HepG2 (cell line): ENCODE measurements at regions not wholly inside any gene's neighbourhood (a gene's known extent, or its start where the extent isn't known, plus 50 kb on each side); places are given as distances from the start of the nearest gene placed in this dataset.

Experiments
- IKZF1 ChIP-seq: fragments of 450-650 bp; IDR thresholded peaks from 2 replicates; pipeline ENCODE4 v1.7.1; 2016
- MAFK ChIP-seq, 2 experiments: IDR thresholded peaks in 1 of 2; conservative IDR thresholded peaks in 1 of 2; 2 replicates each; pipeline ENCODE4 v1.6.1; 2011; ENCODE audit warnings: improper control_type of control experiment in 2 of 2, low read length in 2 of 2
- MTF2 ChIP-seq: sonication (generic); formaldehyde crosslinking; IDR thresholded peaks from 2 replicates; pipeline ENCODE4 v1.5.0; 2020; ENCODE audit warnings: missing genetic modification reagents, borderline replicate concordance
- SMARCC2 ChIP-seq: fragments of 450-650 bp; IDR thresholded peaks from 2 replicates; pipeline ENCODE4 v1.6.1; 2017; ENCODE audit warnings: antibody characterized with exemption, mild to moderate bottlenecking
- ZNF253 ChIP-seq: sonication (generic); formaldehyde crosslinking; IDR thresholded peaks from 2 replicates; pipeline ENCODE4 v1.8.0; 2022; ENCODE audit warnings: mild to moderate bottlenecking, missing genetic modification reagents, borderline replicate concordance
- ZNF260 ChIP-seq: sonication (generic); formaldehyde crosslinking; IDR thresholded peaks from 2 replicates; pipeline ENCODE4 v1.4.0; 2020; ENCODE audit warnings: missing genetic modification reagents, low read depth, mild to moderate bottlenecking, borderline replicate concordance
- ZNF724P ChIP-seq: sonication (generic); formaldehyde crosslinking; IDR thresholded peaks from 2 replicates; pipeline ENCODE4 v1.8.0; 2022; ENCODE audit warnings: missing genetic modification reagents, borderline replicate concordance
- TF ChIP-seq, protein P1 (sequence below): sonication (generic); formaldehyde crosslinking; IDR thresholded peaks from 2 replicates; pipeline ENCODE4 v1.9.0; 2021; ENCODE audit warnings: mild to moderate bottlenecking, missing genetic modification reagents
- TF ChIP-seq, protein P2 (sequence below), 2 experiments: sonication (generic) in 1 of 2; formaldehyde crosslinking in 1 of 2; IDR thresholded peaks; 2 replicates each; pipeline versions ENCODE4 v1.5.1 to v1.6.1; 2011 to 2020; ENCODE audit warnings: borderline replicate concordance in 1 of 2, low read depth in 1 of 2, low read length in 1 of 2, mild to moderate bottlenecking in 1 of 2, missing genetic modification reagents in 1 of 2, moderate library complexity in 1 of 2
- TF ChIP-seq, protein P3 (sequence below): sonication (generic); formaldehyde crosslinking; IDR thresholded peaks from 2 replicates; pipeline ENCODE4 v1.4.0; 2020; ENCODE audit warnings: mild to moderate bottlenecking, missing genetic modification reagents

DNA sequence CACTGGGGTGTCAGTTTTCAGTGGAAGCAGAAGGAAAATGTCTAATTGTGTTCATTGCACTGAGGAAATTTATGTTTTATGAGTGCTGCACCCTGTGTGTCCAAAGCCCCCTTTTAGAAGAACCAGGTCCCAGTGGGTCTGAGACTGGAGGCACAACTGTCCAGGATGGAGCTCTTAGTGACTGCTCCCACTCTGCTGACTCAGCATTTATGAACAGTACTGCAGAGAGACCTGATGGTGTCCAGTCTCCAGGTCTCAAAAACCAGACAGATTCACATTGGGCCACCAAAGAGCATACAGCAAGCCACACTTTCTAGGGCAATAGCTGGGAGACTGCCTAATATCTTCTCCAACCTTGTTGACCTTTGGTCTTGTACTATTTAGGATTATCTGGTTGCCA lies 321.9 kb downstream of the CBLN1 start (continued):
- TF ChIP-seq, protein P1, sequence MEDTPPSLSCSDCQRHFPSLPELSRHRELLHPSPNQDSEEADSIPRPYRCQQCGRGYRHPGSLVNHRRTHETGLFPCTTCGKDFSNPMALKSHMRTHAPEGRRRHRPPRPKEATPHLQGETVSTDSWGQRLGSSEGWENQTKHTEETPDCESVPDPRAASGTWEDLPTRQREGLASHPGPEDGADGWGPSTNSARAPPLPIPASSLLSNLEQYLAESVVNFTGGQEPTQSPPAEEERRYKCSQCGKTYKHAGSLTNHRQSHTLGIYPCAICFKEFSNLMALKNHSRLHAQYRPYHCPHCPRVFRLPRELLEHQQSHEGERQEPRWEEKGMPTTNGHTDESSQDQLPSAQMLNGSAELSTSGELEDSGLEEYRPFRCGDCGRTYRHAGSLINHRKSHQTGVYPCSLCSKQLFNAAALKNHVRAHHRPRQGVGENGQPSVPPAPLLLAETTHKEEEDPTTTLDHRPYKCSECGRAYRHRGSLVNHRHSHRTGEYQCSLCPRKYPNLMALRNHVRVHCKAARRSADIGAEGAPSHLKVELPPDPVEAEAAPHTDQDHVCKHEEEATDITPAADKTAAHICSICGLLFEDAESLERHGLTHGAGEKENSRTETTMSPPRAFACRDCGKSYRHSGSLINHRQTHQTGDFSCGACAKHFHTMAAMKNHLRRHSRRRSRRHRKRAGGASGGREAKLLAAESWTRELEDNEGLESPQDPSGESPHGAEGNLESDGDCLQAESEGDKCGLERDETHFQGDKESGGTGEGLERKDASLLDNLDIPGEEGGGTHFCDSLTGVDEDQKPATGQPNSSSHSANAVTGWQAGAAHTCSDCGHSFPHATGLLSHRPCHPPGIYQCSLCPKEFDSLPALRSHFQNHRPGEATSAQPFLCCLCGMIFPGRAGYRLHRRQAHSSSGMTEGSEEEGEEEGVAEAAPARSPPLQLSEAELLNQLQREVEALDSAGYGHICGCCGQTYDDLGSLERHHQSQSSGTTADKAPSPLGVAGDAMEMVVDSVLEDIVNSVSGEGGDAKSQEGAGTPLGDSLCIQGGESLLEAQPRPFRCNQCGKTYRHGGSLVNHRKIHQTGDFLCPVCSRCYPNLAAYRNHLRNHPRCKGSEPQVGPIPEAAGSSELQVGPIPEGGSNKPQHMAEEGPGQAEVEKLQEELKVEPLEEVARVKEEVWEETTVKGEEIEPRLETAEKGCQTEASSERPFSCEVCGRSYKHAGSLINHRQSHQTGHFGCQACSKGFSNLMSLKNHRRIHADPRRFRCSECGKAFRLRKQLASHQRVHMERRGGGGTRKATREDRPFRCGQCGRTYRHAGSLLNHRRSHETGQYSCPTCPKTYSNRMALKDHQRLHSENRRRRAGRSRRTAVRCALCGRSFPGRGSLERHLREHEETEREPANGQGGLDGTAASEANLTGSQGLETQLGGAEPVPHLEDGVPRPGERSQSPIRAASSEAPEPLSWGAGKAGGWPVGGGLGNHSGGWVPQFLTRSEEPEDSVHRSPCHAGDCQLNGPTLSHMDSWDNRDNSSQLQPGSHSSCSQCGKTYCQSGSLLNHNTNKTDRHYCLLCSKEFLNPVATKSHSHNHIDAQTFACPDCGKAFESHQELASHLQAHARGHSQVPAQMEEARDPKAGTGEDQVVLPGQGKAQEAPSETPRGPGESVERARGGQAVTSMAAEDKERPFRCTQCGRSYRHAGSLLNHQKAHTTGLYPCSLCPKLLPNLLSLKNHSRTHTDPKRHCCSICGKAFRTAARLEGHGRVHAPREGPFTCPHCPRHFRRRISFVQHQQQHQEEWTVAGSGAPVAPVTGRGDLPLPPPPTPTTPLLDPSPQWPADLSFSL (CRISPR knock-in tag): no peak
- no peak for TF ChIP-seq SMARCC2
- no peak for TF ChIP-seq ZNF724P (CRISPR knock-in tag)
- TF ChIP-seq MTF2 (CRISPR knock-in tag): no peak
- TF ChIP-seq MAFK (conservative IDR thresholded peaks at IDR 0.05 in 1 of 2, IDR thresholded peaks at IDR 0.05 in 1 of 2; ENCODE audit: low read length in 2 of 2): peak; percentile 100
- TF ChIP-seq ZNF253: no peak
- TF ChIP-seq ZNF260 (CRISPR knock-in tag): no peak
- TF ChIP-seq, protein P2, sequence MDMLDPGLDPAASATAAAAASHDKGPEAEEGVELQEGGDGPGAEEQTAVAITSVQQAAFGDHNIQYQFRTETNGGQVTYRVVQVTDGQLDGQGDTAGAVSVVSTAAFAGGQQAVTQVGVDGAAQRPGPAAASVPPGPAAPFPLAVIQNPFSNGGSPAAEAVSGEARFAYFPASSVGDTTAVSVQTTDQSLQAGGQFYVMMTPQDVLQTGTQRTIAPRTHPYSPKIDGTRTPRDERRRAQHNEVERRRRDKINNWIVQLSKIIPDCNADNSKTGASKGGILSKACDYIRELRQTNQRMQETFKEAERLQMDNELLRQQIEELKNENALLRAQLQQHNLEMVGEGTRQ (IDR thresholded peaks at IDR 0.05; ENCODE audit: low read depth, low read length): no peak
- TF ChIP-seq, protein P2 (CRISPR knock-in tag; IDR thresholded peaks at IDR 0.05; ENCODE audit: borderline replicate concordance): no peak
- TF ChIP-seq IKZF1: no peak
- TF ChIP-seq, protein P3, sequence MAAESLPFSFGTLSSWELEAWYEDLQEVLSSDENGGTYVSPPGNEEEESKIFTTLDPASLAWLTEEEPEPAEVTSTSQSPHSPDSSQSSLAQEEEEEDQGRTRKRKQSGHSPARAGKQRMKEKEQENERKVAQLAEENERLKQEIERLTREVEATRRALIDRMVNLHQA (CRISPR knock-in tag): no peak
